ENCODE measurements at regions not wholly inside any gene's neighbourhood (a gene's known extent, or its start where the extent isn't known, plus 50 kb on each side); places are given as distances from the start of the nearest gene placed in this dataset.

- TF ChIP-seq, protein P1, sequence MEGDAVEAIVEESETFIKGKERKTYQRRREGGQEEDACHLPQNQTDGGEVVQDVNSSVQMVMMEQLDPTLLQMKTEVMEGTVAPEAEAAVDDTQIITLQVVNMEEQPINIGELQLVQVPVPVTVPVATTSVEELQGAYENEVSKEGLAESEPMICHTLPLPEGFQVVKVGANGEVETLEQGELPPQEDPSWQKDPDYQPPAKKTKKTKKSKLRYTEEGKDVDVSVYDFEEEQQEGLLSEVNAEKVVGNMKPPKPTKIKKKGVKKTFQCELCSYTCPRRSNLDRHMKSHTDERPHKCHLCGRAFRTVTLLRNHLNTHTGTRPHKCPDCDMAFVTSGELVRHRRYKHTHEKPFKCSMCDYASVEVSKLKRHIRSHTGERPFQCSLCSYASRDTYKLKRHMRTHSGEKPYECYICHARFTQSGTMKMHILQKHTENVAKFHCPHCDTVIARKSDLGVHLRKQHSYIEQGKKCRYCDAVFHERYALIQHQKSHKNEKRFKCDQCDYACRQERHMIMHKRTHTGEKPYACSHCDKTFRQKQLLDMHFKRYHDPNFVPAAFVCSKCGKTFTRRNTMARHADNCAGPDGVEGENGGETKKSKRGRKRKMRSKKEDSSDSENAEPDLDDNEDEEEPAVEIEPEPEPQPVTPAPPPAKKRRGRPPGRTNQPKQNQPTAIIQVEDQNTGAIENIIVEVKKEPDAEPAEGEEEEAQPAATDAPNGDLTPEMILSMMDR (IDR thresholded peaks at IDR 0.05), result no peak
- TF ChIP-seq POLR2A (IDR thresholded peaks at IDR 0.05), result no peak
These were observed 1023.7 kb downstream of the BCL11A start for GRCh38 chr2:59529726-59530125.
